Memory B cell (primary cell): ENCODE measurements at regions not wholly inside any gene's neighbourhood (a gene's known extent, or its start where the extent isn't known, plus 50 kb on each side); places are given as distances from the start of the nearest gene placed in this dataset.

Experiments used
- ATAC-seq: fragments of 150-1000 bp; cut with Tn5 transposase; 2 replicates; pipeline ENCODE4 v1.10.0; 2021; ENCODE audit warnings: low read depth, mild to moderate bottlenecking, moderate library complexity
- DNase-seq, 2 donors: peaks; one replicate each; pipeline ENCODE4 v3.0.0; 2022; ENCODE audit warnings: low spot score in 2 of 2
- H3K27ac Mint-ChIP-seq: one replicate; pipeline ENCODE4 v1.8.0; 2022; ENCODE audit warnings: mild to moderate bottlenecking, moderate library complexity, mixed read lengths
- H3K27me3 Mint-ChIP-seq: one replicate; pipeline ENCODE4 v1.8.0; 2022; ENCODE audit warnings: mixed read lengths
- H3K36me3 Mint-ChIP-seq: one replicate; pipeline ENCODE4 v1.8.0; 2022; ENCODE audit warnings: mild to moderate bottlenecking, mixed read lengths
- H3K4me1 Mint-ChIP-seq: one replicate; pipeline ENCODE4 v1.8.0; 2022; ENCODE audit warnings: mixed read lengths
- H3K4me3 Mint-ChIP-seq: one replicate; pipeline ENCODE4 v1.8.0; 2022; ENCODE audit warnings: mild to moderate bottlenecking, moderate library complexity, mixed read lengths
- H3K9me3 Mint-ChIP-seq: one replicate; pipeline ENCODE4 v1.8.0; 2022; ENCODE audit warnings: mixed read lengths

DNA sequence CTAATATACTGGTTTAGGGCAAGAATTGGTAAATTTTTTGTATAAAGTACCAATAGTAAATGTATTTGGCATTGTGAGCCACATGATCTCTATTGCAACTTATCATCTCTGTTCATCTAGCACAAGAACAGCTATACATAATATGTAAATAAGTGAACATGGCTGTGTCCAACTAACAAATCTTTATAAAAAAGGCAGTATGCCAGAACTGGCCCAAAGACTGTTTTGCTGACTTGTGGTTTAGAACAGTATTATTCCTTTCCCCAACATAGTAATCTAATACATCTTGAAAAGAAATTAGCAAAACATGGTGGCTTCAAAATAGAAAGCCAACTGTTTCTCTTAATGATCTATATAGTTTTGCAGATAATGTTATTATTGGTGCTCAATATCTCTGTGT lies 441.4 kb upstream of the CELF4 start:
- Mint-ChIP-seq H3K9me3 (peaks cover 3% of the 10 kb centered on the region), H3K27me3 (no peaks in the 10 kb centered on the region), H3K4me1 (no peaks in the 10 kb centered on the region), H3K4me3 (no peak overlapping the region), H3K36me3 (no peaks in the 10 kb centered on the region), H3K27ac (no peak overlapping the region)
- DNase-seq: no peak
- ATAC-seq: no peak

DNA sequence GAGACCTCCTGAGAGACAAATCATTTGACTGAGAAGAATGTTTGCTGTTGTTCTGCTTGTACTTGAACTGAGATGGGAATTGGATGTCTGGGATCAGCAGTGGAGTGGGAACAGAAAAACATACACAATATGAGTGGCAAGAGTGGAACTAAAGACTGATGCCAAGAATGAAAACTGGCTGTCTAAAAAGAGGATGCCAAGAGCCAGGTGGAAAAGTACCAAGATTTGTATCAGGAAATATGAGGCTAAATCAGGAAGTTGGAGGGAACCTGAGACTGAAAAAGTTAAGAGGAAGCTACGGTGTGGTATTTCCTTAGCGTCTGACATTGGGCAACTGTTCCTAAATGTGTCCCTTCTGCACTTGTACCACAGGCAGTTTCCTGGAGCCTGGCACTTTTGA lies 440.9 kb upstream of the CELF4 start:
- peaks cover 3% of the 10 kb centered on the region for H3K9me3 Mint-ChIP-seq
- no peak overlapping the region for H3K27ac Mint-ChIP-seq
- no peak for DNase-seq
- H3K4me1 Mint-ChIP-seq: no peaks in the 10 kb centered on the region
- no peak for ATAC-seq
- no peaks in the 10 kb centered on the region for H3K36me3 Mint-ChIP-seq
- no peak overlapping the region for H3K4me3 Mint-ChIP-seq
- H3K27me3 Mint-ChIP-seq: no peaks in the 10 kb centered on the region

DNA sequence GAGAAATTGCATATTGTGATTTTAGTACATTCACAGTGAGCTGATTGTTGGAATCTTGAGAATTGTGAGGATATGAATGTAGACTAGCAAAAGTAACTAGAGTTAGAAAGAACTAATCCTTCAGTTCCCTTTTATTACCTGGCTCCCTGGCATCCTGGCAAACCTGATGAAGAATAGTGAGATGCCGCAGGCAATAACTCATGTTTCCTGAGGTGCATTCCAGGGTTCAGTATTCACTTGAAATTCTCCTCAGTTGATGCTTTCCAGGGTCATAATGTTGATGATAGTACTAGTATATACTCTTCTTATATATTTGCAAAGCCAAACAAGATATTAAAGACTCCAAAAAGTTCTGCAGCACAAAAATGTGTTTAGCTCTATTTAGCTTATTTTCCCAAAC lies 432.1 kb upstream of the CELF4 start:
- Mint-ChIP-seq H3K4me1 (no peaks in the 10 kb centered on the region), H3K27me3 (no peaks in the 10 kb centered on the region), H3K9me3 (peaks cover 9% of the 10 kb centered on the region), H3K36me3 (no peaks in the 10 kb centered on the region), H3K4me3 (no peak overlapping the region), H3K27ac (no peak overlapping the region)
- no peak for DNase-seq
- ATAC-seq: no peak

GRCh38 chr18:37987901-37988300 lies 422.3 kb upstream of the CELF4 start:
- Mint-ChIP-seq H3K36me3 (no peaks in the 10 kb centered on the region), H3K9me3 (peaks cover 9% of the 10 kb centered on the region), H3K27ac (no peak overlapping the region), H3K4me1 (no peaks in the 10 kb centered on the region), H3K4me3 (no peak overlapping the region), H3K27me3 (no peaks in the 10 kb centered on the region)
- DNase-seq (no peak), ATAC-seq (no peak)

DNA sequence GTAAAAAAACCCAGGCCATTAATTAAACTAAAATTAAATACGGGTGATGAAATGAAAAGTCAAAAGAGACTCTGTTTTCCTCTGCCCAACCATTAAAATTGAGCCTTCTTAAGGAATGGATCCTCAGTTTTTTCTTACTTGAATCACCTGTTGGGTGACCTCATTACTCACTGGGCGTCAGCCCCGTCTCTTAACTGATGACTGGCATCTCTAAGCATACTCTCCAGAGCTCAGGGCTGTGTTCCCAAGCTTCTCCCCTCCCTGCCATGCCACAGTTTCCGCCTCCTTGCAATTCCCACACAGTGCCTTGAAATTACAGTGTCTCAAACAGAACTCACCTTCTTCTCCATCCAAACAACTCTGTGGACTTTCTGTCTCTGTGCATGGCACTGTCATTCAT lies 421.1 kb upstream of the CELF4 start:
- no peak for ATAC-seq
- H3K9me3 Mint-ChIP-seq: peaks cover 8% of the 10 kb centered on the region
- no peaks in the 10 kb centered on the region for H3K4me1 Mint-ChIP-seq
- no peak overlapping the region for H3K27ac Mint-ChIP-seq
- no peaks in the 10 kb centered on the region for H3K36me3 Mint-ChIP-seq
- DNase-seq: no peak
- no peaks in the 10 kb centered on the region for H3K27me3 Mint-ChIP-seq
- H3K4me3 Mint-ChIP-seq: no peak overlapping the region

DNA sequence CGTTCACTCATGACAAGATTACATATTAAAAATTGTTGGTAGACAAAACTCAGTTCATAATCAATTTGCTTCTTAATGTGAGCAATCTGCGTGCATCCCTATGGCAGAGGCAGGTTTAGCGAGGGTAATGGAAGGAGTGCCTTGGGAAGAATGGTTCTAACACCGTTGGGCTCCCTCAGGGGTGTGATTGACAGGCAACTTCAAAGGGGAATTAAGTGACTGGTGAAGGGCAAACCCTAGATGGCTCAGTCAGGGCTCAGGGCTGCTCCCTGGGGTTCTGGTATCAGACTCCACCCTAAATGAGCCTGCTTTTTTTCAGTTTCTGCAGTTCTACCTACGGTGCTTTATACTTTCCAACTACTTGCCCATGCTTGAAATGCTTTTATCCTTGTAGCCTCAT lies 419.5 kb upstream of the CELF4 start:
- no peak overlapping the region for H3K4me3 Mint-ChIP-seq

GRCh38 chr18:37980556-37980955 lies 415.0 kb upstream of the CELF4 start:
- Mint-ChIP-seq H3K9me3 (peaks cover 5% of the 10 kb centered on the region), H3K27ac (no peak overlapping the region), H3K36me3 (no peaks in the 10 kb centered on the region), H3K4me1 (no peaks in the 10 kb centered on the region), H3K27me3 (no peaks in the 10 kb centered on the region), H3K4me3 (no peak overlapping the region)
- DNase-seq (no peak), ATAC-seq (no peak)

More for the DNA sequence above, 419.5 kb upstream of the CELF4 start:
- Mint-ChIP-seq H3K27ac (no peak overlapping the region), H3K4me1 (no peaks in the 10 kb centered on the region), H3K9me3 (peaks cover 6% of the 10 kb centered on the region), H3K27me3 (no peaks in the 10 kb centered on the region), H3K36me3 (no peaks in the 10 kb centered on the region)
- ATAC-seq (no peak), DNase-seq (no peak)

- no peaks in the 10 kb centered on the region for H3K27me3 Mint-ChIP-seq
- no peaks in the 10 kb centered on the region for H3K36me3 Mint-ChIP-seq
- peaks cover 8% of the 10 kb centered on the region for H3K9me3 Mint-ChIP-seq
- H3K27ac Mint-ChIP-seq: no peak overlapping the region
- H3K4me1 Mint-ChIP-seq: no peaks in the 10 kb centered on the region
- no peak for ATAC-seq
- H3K4me3 Mint-ChIP-seq: no peak overlapping the region
- DNase-seq: no peak
Measured at GRCh38 chr18:37975446-37975845, 409.8 kb upstream of the CELF4 start.

GRCh38 chr18:37967261-37967660 lies 401.7 kb upstream of the CELF4 start:
- no peaks in the 10 kb centered on the region for H3K4me1 Mint-ChIP-seq
- DNase-seq: no peak
- H3K27me3 Mint-ChIP-seq: no peaks in the 10 kb centered on the region
- ATAC-seq: no peak
- H3K36me3 Mint-ChIP-seq: no peaks in the 10 kb centered on the region
- no peak overlapping the region for H3K4me3 Mint-ChIP-seq
- H3K27ac Mint-ChIP-seq: no peak overlapping the region
- H3K9me3 Mint-ChIP-seq: no peaks in the 10 kb centered on the region

DNA sequence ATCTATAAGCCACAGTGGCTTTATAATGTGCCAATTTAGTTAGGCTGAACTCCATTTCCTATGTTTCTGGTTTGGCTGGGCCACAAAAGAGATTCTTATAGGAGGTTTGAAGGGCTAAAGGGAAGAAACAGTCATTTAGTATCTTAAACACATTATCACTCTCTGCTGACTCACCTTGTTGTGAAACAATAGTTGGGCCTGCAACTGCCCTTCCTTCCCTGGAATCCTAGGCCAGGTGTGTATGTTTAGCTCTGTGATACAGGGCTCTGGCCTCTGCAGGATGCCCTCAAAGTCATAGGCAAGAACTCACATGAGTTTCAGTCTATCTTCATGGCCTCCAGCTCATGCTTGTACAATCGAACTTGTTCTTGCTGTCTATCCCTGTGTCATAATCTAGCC lies 400.0 kb upstream of the CELF4 start:
- ATAC-seq (no peak), DNase-seq (no peak)
- no peaks in the 10 kb centered on the region for H3K27me3 Mint-ChIP-seq
- no peaks in the 10 kb centered on the region for H3K4me1 Mint-ChIP-seq
- no peak overlapping the region for H3K27ac Mint-ChIP-seq
- H3K36me3 Mint-ChIP-seq: no peaks in the 10 kb centered on the region
- peaks cover 1% of the 10 kb centered on the region for H3K9me3 Mint-ChIP-seq
- H3K4me3 Mint-ChIP-seq: no peak overlapping the region

DNA sequence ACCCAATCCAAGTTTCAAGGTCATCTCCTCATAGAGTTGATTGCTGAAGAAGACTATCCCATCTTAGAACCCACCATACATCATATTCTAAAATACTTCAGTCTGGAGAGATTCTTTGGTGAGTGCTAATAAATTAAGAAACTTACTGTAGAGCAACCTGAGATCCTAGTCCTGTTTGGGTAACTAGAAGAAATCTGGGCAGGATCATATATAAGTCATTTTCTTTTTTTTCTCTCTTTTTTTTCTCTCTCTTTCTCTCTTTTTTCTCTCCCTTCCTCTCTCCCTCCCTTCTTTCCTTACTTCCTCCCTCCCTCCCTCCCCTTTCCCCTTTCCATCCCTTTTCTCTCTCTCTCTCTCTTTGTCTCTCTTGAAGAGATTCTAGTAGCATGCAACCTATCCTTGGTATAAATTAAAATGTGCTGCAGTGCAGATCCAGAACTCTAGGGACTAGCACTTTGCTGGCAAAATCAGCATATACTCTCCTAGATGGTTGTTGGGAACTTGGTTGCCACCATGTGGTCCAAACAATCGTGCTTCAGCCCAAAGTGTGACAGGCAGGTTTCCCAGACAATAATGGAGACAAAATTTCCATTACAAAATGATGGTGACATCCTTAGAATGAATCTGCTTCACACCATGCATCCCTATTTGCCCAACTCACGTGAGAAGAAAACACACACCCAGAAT lies 399.4 kb upstream of the CELF4 start:
- no peaks in the 10 kb centered on the region for H3K27me3 Mint-ChIP-seq
- no peaks in the 10 kb centered on the region for H3K36me3 Mint-ChIP-seq
- no peak for DNase-seq
- H3K4me1 Mint-ChIP-seq: no peaks in the 10 kb centered on the region
- no peak overlapping the region for H3K27ac Mint-ChIP-seq
- H3K9me3 Mint-ChIP-seq: peaks cover 4% of the 10 kb centered on the region
- no peak for ATAC-seq
- no peak overlapping the region for H3K4me3 Mint-ChIP-seq

GRCh38 chr18:37963837-37964236 lies 398.2 kb upstream of the CELF4 start:
- ATAC-seq (no peak), DNase-seq (no peak)
- H3K27me3 Mint-ChIP-seq: no peaks in the 10 kb centered on the region
- H3K36me3 Mint-ChIP-seq: no peaks in the 10 kb centered on the region
- H3K27ac Mint-ChIP-seq: no peak overlapping the region
- H3K9me3 Mint-ChIP-seq: peaks cover 7% of the 10 kb centered on the region
- H3K4me3 Mint-ChIP-seq: no peak overlapping the region
- H3K4me1 Mint-ChIP-seq: no peaks in the 10 kb centered on the region

DNA sequence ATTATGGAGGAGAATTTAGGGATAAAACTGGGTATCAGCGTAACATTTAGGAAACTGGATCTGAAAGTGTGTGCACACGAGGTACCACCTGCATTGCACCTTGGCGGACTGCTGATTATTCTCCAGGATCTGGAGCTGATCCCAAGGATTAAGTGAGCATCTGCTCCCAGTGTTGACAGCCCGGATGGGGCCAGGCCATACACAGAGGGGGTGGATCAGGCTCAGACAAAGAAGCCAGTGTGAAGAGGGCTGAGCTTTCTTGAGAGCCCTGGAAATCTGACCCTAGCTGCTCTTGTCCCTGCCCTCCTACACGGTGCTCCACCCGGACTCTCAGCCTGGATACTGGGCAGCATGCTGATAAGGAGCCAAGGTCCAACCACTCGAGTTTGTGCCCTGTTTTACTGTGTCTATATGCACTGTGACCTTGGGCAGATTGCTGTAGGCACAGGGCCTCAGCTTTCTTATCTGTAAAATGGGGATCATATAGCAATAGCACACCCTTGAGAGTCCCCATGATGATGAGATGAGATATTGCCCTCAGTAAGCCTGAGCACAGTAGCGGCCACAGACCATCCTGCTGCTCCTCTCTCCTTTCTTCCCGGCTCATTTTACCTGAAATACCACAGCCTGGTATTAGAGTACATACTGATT lies 396.8 kb upstream of the CELF4 start:
- H3K27me3 Mint-ChIP-seq: no peaks in the 10 kb centered on the region
- H3K9me3 Mint-ChIP-seq: peaks cover 10% of the 10 kb centered on the region
- no peaks in the 10 kb centered on the region for H3K36me3 Mint-ChIP-seq
- no peak for DNase-seq
- no peak for ATAC-seq
- no peak overlapping the region for H3K4me3 Mint-ChIP-seq
- H3K4me1 Mint-ChIP-seq: no peaks in the 10 kb centered on the region
- H3K27ac Mint-ChIP-seq: no peak overlapping the region

GRCh38 chr18:37958499-37958898 lies 392.9 kb upstream of the CELF4 start:
- Mint-ChIP-seq H3K4me1 (no peaks in the 10 kb centered on the region), H3K9me3 (peaks cover 10% of the 10 kb centered on the region), H3K4me3 (no peak overlapping the region), H3K27me3 (no peaks in the 10 kb centered on the region), H3K27ac (no peak overlapping the region), H3K36me3 (no peaks in the 10 kb centered on the region)
- DNase-seq: no peak
- no peak for ATAC-seq

- H3K4me3 Mint-ChIP-seq: no peak overlapping the region
- no peaks in the 10 kb centered on the region for H3K36me3 Mint-ChIP-seq
- H3K4me1 Mint-ChIP-seq: no peaks in the 10 kb centered on the region
- DNase-seq (no peak), ATAC-seq (no peak)
- no peak overlapping the region for H3K27ac Mint-ChIP-seq
- no peaks in the 10 kb centered on the region for H3K27me3 Mint-ChIP-seq
- H3K9me3 Mint-ChIP-seq: peaks cover 10% of the 10 kb centered on the region
Measured at GRCh38 chr18:37956902-37957301, 391.3 kb upstream of the CELF4 start.
